PC-9 (cell line): ENCODE measurements at regions not wholly inside any gene's neighbourhood (a gene's known extent, or its start where the extent isn't known, plus 50 kb on each side); places are given as distances from the start of the nearest gene placed in this dataset.
"Not testable (repeated sequence)": the region's sequence is repeated elsewhere in the genome, so short reads cannot be mapped to it uniquely, and the experiment has no call there.

Source experiments
- BruUV-seq: library from RNA; stranded (reverse); fragments of 400-500 nt; replicated peaks from 2 replicates; lab custom pipeline; 2021; lab: Mats Ljungman, UMichigan
- CTCF ChIA-PET: fragments of 300-600 bp; sonication (Branson Sonifier 250); formaldehyde crosslinking; loops from one replicate; lab custom pipeline; 2022; ENCODE audit warnings: antibody characterized with exemption; lab: Charles Lee
- POLR2A ChIA-PET: fragments of 300-600 bp; sonication (Branson Sonifier 250); formaldehyde crosslinking; loops from one replicate; lab custom pipeline; 2022; ENCODE audit warnings: antibody characterized with exemption; ENCODE audit not compliant: unreplicated experiment; lab: Charles Lee
- DNase-seq, 2 experiments: peaks; one replicate each; pipeline versions ENCODE4 v3.0.0 to v3.0.0-alpha.2; 2015 to 2022; ENCODE audit warnings: mixed read lengths in 1 of 2
- H2AFZ ChIP-seq: fragments of 200-600 bp; sonication (generic); 2 replicates; pipeline ENCODE4 v1.8.1; 2017; ENCODE audit warnings: antibody characterized with exemption
- H3F3A ChIP-seq: fragments of 200-600 bp; sonication (generic); 2 replicates; pipeline ENCODE4 v1.8.1; 2017; ENCODE audit warnings: antibody characterized with exemption, mild to moderate bottlenecking, low read depth; ENCODE audit not compliant: insufficient read depth
- H3K27ac ChIP-seq: fragments of 200-600 bp; sonication (generic); 2 replicates; pipeline ENCODE4 v1.6.1; 2016; ENCODE audit warnings: mixed run types
- H3K27me3 ChIP-seq: fragments of 200-600 bp; sonication (generic); 2 replicates; pipeline ENCODE4 v1.6.1; 2016; ENCODE audit warnings: low read depth, mixed run types; ENCODE audit not compliant: insufficient read depth
- H3K36me3 ChIP-seq: fragments of 200-600 bp; sonication (generic); 2 replicates; pipeline ENCODE4 v1.6.1; 2016; ENCODE audit warnings: low read depth, mixed run types
- H3K4me1 ChIP-seq: fragments of 200-600 bp; sonication (generic); replicated peaks from 2 replicates; pipeline ENCODE4 v1.6.1; 2016; ENCODE audit warnings: mixed run types; ENCODE audit not compliant: insufficient read depth
- H3K4me2 ChIP-seq: fragments of 200-600 bp; sonication (generic); 2 replicates; pipeline ENCODE4 v1.6.1; 2017; ENCODE audit warnings: mixed run types
- H3K4me3 ChIP-seq: fragments of 200-600 bp; sonication (generic); 2 replicates; pipeline ENCODE4 v1.6.1; 2016; ENCODE audit warnings: mixed run types
- H3K79me2 ChIP-seq: fragments of 200-600 bp; sonication (generic); 2 replicates; pipeline ENCODE4 v1.6.1; 2017; ENCODE audit warnings: low read depth, mixed run types
- H3K9me2 ChIP-seq: fragments of 200-600 bp; sonication (generic); 2 replicates; pipeline ENCODE4 v1.8.1; 2017; ENCODE audit warnings: mild to moderate bottlenecking; ENCODE audit not compliant: insufficient read depth
- H3K9me3 ChIP-seq: fragments of 200-600 bp; sonication (generic); 2 replicates; pipeline ENCODE4 v1.8.1; 2016; ENCODE audit warnings: low read depth; ENCODE audit not compliant: insufficient read depth
- H4K20me1 ChIP-seq: fragments of 200-600 bp; sonication (generic); 2 replicates; pipeline ENCODE4 v1.8.1; 2017; ENCODE audit not compliant: insufficient read depth
- CTCF ChIP-seq: fragments of 200-600 bp; sonication (generic); conservative IDR thresholded peaks from 2 replicates; pipeline ENCODE4 v1.6.1; 2017; ENCODE audit warnings: mixed run types, antibody characterized with exemption, mild to moderate bottlenecking, moderate library complexity
- EZH2 ChIP-seq: fragments of 200-600 bp; sonication (generic); IDR thresholded peaks from 2 replicates; pipeline ENCODE4 v1.8.0; 2017; ENCODE audit warnings: antibody characterized with exemption, low read depth
- intact Hi-C: fragments of 100-400 bp; cut with micrococcal nuclease; formaldehyde crosslinking; loops from one replicate; pipeline ENCODE4 v1.10.0; 2022; ENCODE audit not compliant: unreplicated experiment

GRCh38 chr22:11627798-11628650, 3900.0 kb upstream of the OR11H1 start:
- Histone ChIP-seq H3K79me2 (no peaks in the 10 kb centered on the region), H3K27ac (no peak overlapping the region), H3F3A (no peaks in the 10 kb centered on the region), H3K27me3 (no peaks in the 10 kb centered on the region), H3K4me2 (no peak overlapping the region), H3K9me3 (no peaks in the 10 kb centered on the region), H3K9me2 (no peaks in the 10 kb centered on the region), H4K20me1 (no peaks in the 10 kb centered on the region), H3K4me3 (no peak overlapping the region), H3K4me1 (no peaks in the 10 kb centered on the region), H2AFZ (no peak overlapping the region), H3K36me3 (no peaks in the 10 kb centered on the region)
- no TSS peak for BruUV-seq
- TF ChIP-seq EZH2 (no peak), CTCF (no peak)
- no peak for DNase-seq
- ChIA-PET POLR2A (no interaction called here), CTCF (no interaction called here)
- intact Hi-C loops = no loop called here

GRCh38 chr22:11628651-11629511, 3899.1 kb upstream of the OR11H1 start:
- H3K79me2 ChIP-seq = no peaks in the 10 kb centered on the region
- no peak overlapping the region for H3K4me2 ChIP-seq
- BruUV-seq = no TSS peak
- intact Hi-C loops = no loop called here
- H3F3A ChIP-seq = no peaks in the 10 kb centered on the region
- no peak overlapping the region for H3K27ac ChIP-seq
- no peak overlapping the region for H3K4me3 ChIP-seq
- no peak overlapping the region for H2AFZ ChIP-seq
- H4K20me1 ChIP-seq = no peaks in the 10 kb centered on the region
- no peak for DNase-seq
- H3K9me2 ChIP-seq = no peaks in the 10 kb centered on the region
- no peaks in the 10 kb centered on the region for H3K36me3 ChIP-seq
- H3K9me3 ChIP-seq = no peaks in the 10 kb centered on the region
- H3K27me3 ChIP-seq = no peaks in the 10 kb centered on the region
- no peaks in the 10 kb centered on the region for H3K4me1 ChIP-seq
- CTCF ChIA-PET = no interaction called here
- TF ChIP-seq EZH2 (no peak), CTCF (no peak)
- POLR2A ChIA-PET = no interaction called here

- no peak overlapping the region for H3K27ac ChIP-seq
- BruUV-seq = no TSS peak
- no peaks in the 10 kb centered on the region for H3K4me1 ChIP-seq
- H3K79me2 ChIP-seq = no peaks in the 10 kb centered on the region
- no peak for TF ChIP-seq CTCF
- no peak for TF ChIP-seq EZH2
- H3F3A ChIP-seq = no peaks in the 10 kb centered on the region
- POLR2A ChIA-PET = no interaction called here
- no peak overlapping the region for H3K4me2 ChIP-seq
- no peak for DNase-seq
- H3K9me3 ChIP-seq = no peaks in the 10 kb centered on the region
- H4K20me1 ChIP-seq = no peaks in the 10 kb centered on the region
- no peak overlapping the region for H2AFZ ChIP-seq
- H3K27me3 ChIP-seq = no peaks in the 10 kb centered on the region
- no peak overlapping the region for H3K4me3 ChIP-seq
- no peaks in the 10 kb centered on the region for H3K9me2 ChIP-seq
- intact Hi-C loops = no loop called here
- no peaks in the 10 kb centered on the region for H3K36me3 ChIP-seq
- CTCF ChIA-PET = no interaction called here
These were observed 3898.2 kb upstream of the OR11H1 start for GRCh38 chr22:11629661-11630385.

GRCh38 chr22:11630386-11631084, 3897.5 kb upstream of the OR11H1 start:
- H3F3A ChIP-seq, H3K4me1 ChIP-seq, H3K27me3 ChIP-seq, H3K27ac ChIP-seq, POLR2A ChIA-PET, H2AFZ ChIP-seq, H3K36me3 ChIP-seq, H3K4me2 ChIP-seq, DNase-seq, H4K20me1 ChIP-seq, H3K9me3 ChIP-seq, BruUV-seq, intact Hi-C loops, CTCF ChIA-PET, H3K4me3 ChIP-seq, H3K79me2 ChIP-seq, H3K9me2 ChIP-seq: not testable (repeated sequence)
